SK-N-SH (cell line): ENCODE measurements at regions not wholly inside any gene's neighbourhood (a gene's known extent, or its start where the extent isn't known, plus 50 kb on each side); places are given as distances from the start of the nearest gene placed in this dataset.

Experiments used
- CTCF ChIA-PET: fragments of 300-600, 350-600 bp; formaldehyde crosslinking; extraction: SDS; loops from one replicate; lab custom pipeline; 2021; lab: Yijun Ruan, JAX
- POLR2A ChIA-PET: fragments of 350-600 bp; sonication (Branson Sonifier 250); formaldehyde crosslinking; extraction: SDS; loops from one replicate; lab custom pipeline; 2020; ENCODE audit warnings: antibody characterized with exemption, inconsistent platforms; lab: Yijun Ruan, JAX
- DNase-seq: peaks from one replicate; pipeline ENCODE4 v3.0.0; 2012
- H2AFZ ChIP-seq: fragments of 200-600 bp; sonication (generic); 2 replicates; pipeline ENCODE4 v1.8.1; 2016; ENCODE audit warnings: antibody characterized with exemption, mild to moderate bottlenecking, low read depth
- H3F3A ChIP-seq: fragments of 200-600 bp; sonication (generic); replicated peaks from 2 replicates; pipeline ENCODE3; 2016; ENCODE audit warnings: antibody characterized with exemption, mild to moderate bottlenecking; ENCODE audit not compliant: insufficient read depth
- H3K27ac ChIP-seq, 2 experiments: fragments of 200-500 bp in 1 of 2; fragments of 200-600 bp in 1 of 2; sonication (Bioruptor generic) in 1 of 2; sonication (generic), shearing (Covaris generic) in 1 of 2; 2 replicates each; pipeline versions ENCODE4 v1.5.1 to v1.6.1; 2014 to 2016; ENCODE audit warnings: low read depth in 2 of 2, inconsistent platforms in 1 of 2, low read length in 1 of 2, mild to moderate bottlenecking in 1 of 2, mixed read lengths in 1 of 2
- H3K27me3 ChIP-seq: fragments of 200-600 bp; sonication (generic), shearing (Covaris generic); 2 replicates; pipeline ENCODE4 v1.6.1; 2016; ENCODE audit warnings: mixed run types; ENCODE audit not compliant: insufficient read depth
- H3K36me3 ChIP-seq, 2 experiments: fragments of 200-500 bp in 1 of 2; fragments of 200-600 bp in 1 of 2; sonication (Bioruptor generic) in 1 of 2; sonication (generic) in 1 of 2; replicated peaks in 1 of 2; 2 replicates each; pipeline versions ENCODE3 to v1.5.1; 2014 to 2016; ENCODE audit warnings: low read length in 1 of 2, mild to moderate bottlenecking in 1 of 2; ENCODE audit not compliant: insufficient read depth in 2 of 2, control insufficient read depth in 1 of 2
- H3K4me1 ChIP-seq, 2 experiments: fragments of 200-500 bp in 1 of 2; fragments of 200-600 bp in 1 of 2; sonication (Bioruptor generic) in 1 of 2; sonication (generic), shearing (Covaris generic) in 1 of 2; 2 replicates each; pipeline versions ENCODE4 v1.5.1 to v1.6.1; 2014 to 2016; ENCODE audit warnings: low read depth in 1 of 2, low read length in 1 of 2, mixed run types in 1 of 2; ENCODE audit not compliant: insufficient read depth in 2 of 2, control insufficient read depth in 1 of 2
- H3K4me2 ChIP-seq: fragments of 200-600 bp; sonication (generic), shearing (Covaris generic); 2 replicates; pipeline ENCODE4 v1.6.1; 2017; ENCODE audit warnings: mixed run types
- H3K4me3 ChIP-seq, 2 experiments: fragments of 200-500 bp in 1 of 2; fragments of 200-600 bp in 1 of 2; sonication (Bioruptor generic) in 1 of 2; sonication (generic), shearing (Covaris generic) in 1 of 2; 2 replicates each; pipeline versions ENCODE4 v1.5.1 to v1.8.1; 2014 to 2016; ENCODE audit warnings: low read depth in 2 of 2, inconsistent platforms in 1 of 2, low read length in 1 of 2, mild to moderate bottlenecking in 1 of 2, mixed read lengths in 1 of 2, moderate library complexity in 1 of 2
- H3K79me2 ChIP-seq: fragments of 200-600 bp; sonication (generic); 2 replicates; pipeline ENCODE4 v1.8.1; 2017; ENCODE audit warnings: mild to moderate bottlenecking; ENCODE audit not compliant: insufficient read depth
- H3K9ac ChIP-seq: fragments of 200-600 bp; sonication (generic); 2 replicates; pipeline ENCODE4 v1.6.1; 2017; ENCODE audit warnings: mixed run types
- H3K9me2 ChIP-seq: fragments of 200-600 bp; sonication (generic); 2 replicates; pipeline ENCODE4 v1.6.1; 2017; ENCODE audit warnings: mixed run types
- H3K9me3 ChIP-seq: fragments of 200-600 bp; sonication (generic); 2 replicates; pipeline ENCODE4 v1.6.1; 2017; ENCODE audit warnings: mixed run types, mild to moderate bottlenecking, moderate library complexity
- H4K20me1 ChIP-seq: fragments of 200-600 bp; sonication (generic); 2 replicates; pipeline ENCODE4 v1.6.1; 2017; ENCODE audit warnings: mild to moderate bottlenecking, mixed run types; ENCODE audit not compliant: insufficient read depth
- FOSL2 ChIP-seq: IDR thresholded peaks from 2 replicates; pipeline ENCODE4 v1.4.0; 2012; ENCODE audit warnings: low read depth, mild to moderate bottlenecking, moderate library complexity, borderline replicate concordance
- FOXM1 ChIP-seq: IDR thresholded peaks from 2 replicates; pipeline ENCODE4 v1.4.0; 2012; ENCODE audit warnings: low read depth, mild to moderate bottlenecking
- GABPA ChIP-seq: IDR thresholded peaks from 2 replicates; pipeline ENCODE4 v1.4.0; 2012; ENCODE audit warnings: low read depth, mild to moderate bottlenecking
- GATA2 ChIP-seq: sonication (generic); formaldehyde crosslinking; IDR thresholded peaks from 2 replicates; pipeline ENCODE4 v1.5.0; 2020; ENCODE audit warnings: mild to moderate bottlenecking, missing genetic modification reagents
- NFIC ChIP-seq: IDR thresholded peaks from 2 replicates; pipeline ENCODE4 v1.4.0; 2012; ENCODE audit warnings: borderline replicate concordance
- POLR2AphosphoS5 ChIP-seq: IDR thresholded peaks from 2 replicates; pipeline ENCODE4 v1.6.1; 2012; ENCODE audit warnings: low read depth, low read length
- RFX5 ChIP-seq: IDR thresholded peaks from 2 replicates; pipeline ENCODE4 v1.6.1; 2012; ENCODE audit warnings: mild to moderate bottlenecking, improper control_type of control experiment, low read length
- RXRA ChIP-seq: IDR thresholded peaks from 2 replicates; pipeline ENCODE4 v1.4.0; 2012; ENCODE audit warnings: low read depth, mild to moderate bottlenecking, borderline replicate concordance
- SMC3 ChIP-seq: IDR thresholded peaks from 2 replicates; pipeline ENCODE4 v1.6.1; 2012; ENCODE audit warnings: low read depth, low read length, improper control_type of control experiment
- TAF1 ChIP-seq: IDR thresholded peaks from 2 replicates; pipeline ENCODE4 v1.6.1; 2012; ENCODE audit warnings: low read depth, mild to moderate bottlenecking, low read length, moderate library complexity, borderline replicate concordance
- TCF12 ChIP-seq: IDR thresholded peaks from 2 replicates; pipeline ENCODE4 v1.4.0; 2012
- YY1 ChIP-seq: IDR thresholded peaks from 2 replicates; pipeline ENCODE4 v1.4.0; 2012; ENCODE audit warnings: low read depth, mild to moderate bottlenecking
- WGBS: methylation state at CpG from one replicate; pipeline ENCODE4 v1.1.6; 2017; ENCODE audit warnings: low lambda C conversion rate; 5-methylcytosine and 5-hydroxymethylcytosine counted together
- TF ChIP-seq, protein P1 (sequence below): fragments of 200-600 bp; sonication (generic); IDR thresholded peaks from 2 replicates; pipeline ENCODE4 v1.6.1; 2017; ENCODE audit warnings: antibody characterized with exemption, mild to moderate bottlenecking, moderate library complexity
- TF ChIP-seq, protein P2 (sequence below): IDR thresholded peaks from 2 replicates; pipeline ENCODE4 v1.4.0; 2012; ENCODE audit warnings: low read depth, borderline replicate concordance
- TF ChIP-seq, protein P3 (sequence below): IDR thresholded peaks from 2 replicates; pipeline ENCODE4; 2012

DNA sequence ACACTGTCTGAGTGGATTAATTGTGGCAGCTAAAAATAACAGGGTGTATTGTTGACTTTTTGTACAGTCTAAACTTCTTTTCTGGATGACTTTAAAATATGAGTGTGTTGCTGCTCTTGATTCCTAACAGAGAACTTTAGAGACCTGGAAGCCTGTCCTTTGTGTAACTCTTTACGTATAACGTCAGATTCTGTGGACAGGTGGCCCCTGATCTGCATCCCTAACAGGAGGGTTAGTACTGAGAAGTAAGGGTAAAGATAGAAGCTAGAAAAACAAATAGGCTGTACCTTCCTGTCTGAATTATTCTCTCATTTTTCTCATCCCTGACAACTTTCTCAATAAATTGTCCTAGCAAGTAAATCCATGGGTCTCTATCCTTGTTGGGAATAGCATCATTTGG, 105.7 kb upstream of the LIMCH1 start:
- no peak for DNase-seq
- H3K27ac ChIP-seq = no peak overlapping the region
- H3K79me2 ChIP-seq = no peaks in the 10 kb centered on the region
- no peak overlapping the region for H3K9ac ChIP-seq
- H3K4me2 ChIP-seq = no peak overlapping the region
- peaks cover 0 to 19% of the 10 kb centered on the region in 2 experiments; a peak in 3 of 4 replicates for H3K4me1 ChIP-seq
- no peaks in the 10 kb centered on the region for H4K20me1 ChIP-seq
- no peaks in the 10 kb centered on the region for H3K36me3 ChIP-seq
- TF ChIP-seq YY1 = no peak
- TF ChIP-seq POLR2AphosphoS5 = no peak
- no peak for TF ChIP-seq GATA2
- TF ChIP-seq FOXM1 = no peak
- TF ChIP-seq, protein P1, sequence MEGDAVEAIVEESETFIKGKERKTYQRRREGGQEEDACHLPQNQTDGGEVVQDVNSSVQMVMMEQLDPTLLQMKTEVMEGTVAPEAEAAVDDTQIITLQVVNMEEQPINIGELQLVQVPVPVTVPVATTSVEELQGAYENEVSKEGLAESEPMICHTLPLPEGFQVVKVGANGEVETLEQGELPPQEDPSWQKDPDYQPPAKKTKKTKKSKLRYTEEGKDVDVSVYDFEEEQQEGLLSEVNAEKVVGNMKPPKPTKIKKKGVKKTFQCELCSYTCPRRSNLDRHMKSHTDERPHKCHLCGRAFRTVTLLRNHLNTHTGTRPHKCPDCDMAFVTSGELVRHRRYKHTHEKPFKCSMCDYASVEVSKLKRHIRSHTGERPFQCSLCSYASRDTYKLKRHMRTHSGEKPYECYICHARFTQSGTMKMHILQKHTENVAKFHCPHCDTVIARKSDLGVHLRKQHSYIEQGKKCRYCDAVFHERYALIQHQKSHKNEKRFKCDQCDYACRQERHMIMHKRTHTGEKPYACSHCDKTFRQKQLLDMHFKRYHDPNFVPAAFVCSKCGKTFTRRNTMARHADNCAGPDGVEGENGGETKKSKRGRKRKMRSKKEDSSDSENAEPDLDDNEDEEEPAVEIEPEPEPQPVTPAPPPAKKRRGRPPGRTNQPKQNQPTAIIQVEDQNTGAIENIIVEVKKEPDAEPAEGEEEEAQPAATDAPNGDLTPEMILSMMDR = no peak
- TF ChIP-seq, protein P2, sequence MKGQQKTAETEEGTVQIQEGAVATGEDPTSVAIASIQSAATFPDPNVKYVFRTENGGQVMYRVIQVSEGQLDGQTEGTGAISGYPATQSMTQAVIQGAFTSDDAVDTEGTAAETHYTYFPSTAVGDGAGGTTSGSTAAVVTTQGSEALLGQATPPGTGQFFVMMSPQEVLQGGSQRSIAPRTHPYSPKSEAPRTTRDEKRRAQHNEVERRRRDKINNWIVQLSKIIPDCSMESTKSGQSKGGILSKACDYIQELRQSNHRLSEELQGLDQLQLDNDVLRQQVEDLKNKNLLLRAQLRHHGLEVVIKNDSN = no peak
- TF ChIP-seq RXRA = no peak
- H3K9me2 ChIP-seq = no peaks in the 10 kb centered on the region
- no peaks in the 10 kb centered on the region for H3F3A ChIP-seq
- no peak overlapping the region for H3K4me3 ChIP-seq
- H3K27me3 ChIP-seq = no peaks in the 10 kb centered on the region
- no peak overlapping the region for H2AFZ ChIP-seq
- ChIA-PET CTCF (interaction anchor here (0.7 to 1.1 kb wide), 2 partner anchors 23 to 114 kb away, joined by 3 read pairs; no protein-coding TSS in a partner anchor), POLR2A (no interaction called here)
- no peaks in the 10 kb centered on the region for H3K9me3 ChIP-seq
- 69% methylated on average over 2 of the region's 2 CpGs for WGBS

DNA sequence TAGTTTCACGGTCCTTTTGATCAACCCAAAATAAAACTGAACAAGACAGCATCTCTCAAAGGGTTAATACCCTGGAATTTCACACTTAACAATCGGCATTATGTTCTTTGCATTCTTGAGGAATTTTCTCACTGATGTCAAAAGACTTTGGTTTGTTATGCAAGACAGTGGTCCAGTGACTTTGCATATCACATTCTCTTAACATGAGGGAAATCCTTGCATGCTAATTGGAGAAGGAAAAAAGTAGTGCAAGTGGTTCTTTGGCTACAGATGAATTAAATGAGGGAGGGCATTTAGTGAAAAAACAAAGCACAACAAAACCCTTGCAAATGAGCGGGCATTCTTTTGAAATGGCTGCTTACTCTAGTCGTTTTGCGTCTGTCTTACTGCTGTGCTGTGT, 105.1 kb upstream of the LIMCH1 start:
- ChIA-PET POLR2A (interaction anchor here (0.7 kb wide), 1 partner anchor 10 kb away, joined by 3 read pairs; no protein-coding TSS in a partner anchor), CTCF (no interaction called here)
- Histone ChIP-seq H3K4me2 (no peak overlapping the region), H3K4me3 (no peak overlapping the region), H3K36me3 (no peaks in the 10 kb centered on the region), H3K27me3 (no peaks in the 10 kb centered on the region), H3K9me2 (no peaks in the 10 kb centered on the region), H3K9ac (no peak overlapping the region), H3K9me3 (no peaks in the 10 kb centered on the region), H3K27ac (no peak overlapping the region), H3F3A (no peaks in the 10 kb centered on the region), H2AFZ (no peak overlapping the region), H3K4me1 (peaks cover 0 to 24% of the 10 kb centered on the region in 2 experiments; a peak in 3 of 4 replicates), H4K20me1 (no peaks in the 10 kb centered on the region), H3K79me2 (no peaks in the 10 kb centered on the region)
- DNase-seq = no peak
- TF ChIP-seq TCF12 (no peak), GABPA (no peak)
- WGBS = 57% methylated on average over 5 of the region's 5 CpGs

DNA sequence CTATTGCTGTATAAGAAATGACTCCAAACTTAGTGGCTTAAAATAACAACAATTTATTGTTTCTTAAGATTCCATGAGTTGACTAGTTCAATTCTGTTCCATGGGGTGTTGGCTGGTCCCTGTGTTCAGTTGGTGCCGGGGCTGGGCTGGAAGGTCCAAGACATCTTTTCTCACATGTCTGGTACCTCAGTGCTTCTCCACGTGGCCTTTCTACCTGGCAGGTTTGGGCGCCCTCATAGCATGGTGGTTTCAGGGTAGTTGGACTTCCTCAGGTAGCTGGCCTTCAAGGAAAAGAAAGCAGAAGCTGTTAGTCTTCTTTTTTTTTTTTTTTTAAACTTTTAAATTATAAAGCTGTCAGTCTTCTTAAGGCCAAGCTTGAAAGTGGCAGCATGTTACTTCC, 104.6 kb upstream of the LIMCH1 start:
- WGBS = 51% methylated on average over 3 of the region's 3 CpGs
- CTCF ChIA-PET = no interaction called here

More for the DNA sequence above, 104.6 kb upstream of the LIMCH1 start:
- Histone ChIP-seq H3K4me1 (peaks cover 0 to 22% of the 10 kb centered on the region in 2 experiments; a peak in 3 of 4 replicates), H3K9ac (no peak overlapping the region), H3F3A (no peaks in the 10 kb centered on the region), H4K20me1 (no peaks in the 10 kb centered on the region), H3K4me2 (no peak overlapping the region), H3K9me3 (no peaks in the 10 kb centered on the region), H3K4me3 (no peak overlapping the region), H3K36me3 (no peaks in the 10 kb centered on the region), H3K27ac (no peak overlapping the region), H3K27me3 (no peaks in the 10 kb centered on the region), H2AFZ (no peak overlapping the region), H3K79me2 (no peaks in the 10 kb centered on the region), H3K9me2 (no peaks in the 10 kb centered on the region)
- DNase-seq = no peak
- POLR2A ChIA-PET = interaction anchor here (0.7 kb wide), 1 partner anchor 9 kb away, joined by 3 read pairs; no protein-coding TSS in a partner anchor
- TF ChIP-seq TCF12 (no peak), FOSL2 (no peak), TAF1 (no peak), NFIC (no peak), GABPA (no peak), SMC3 (no peak), RFX5 (no peak)
- TF ChIP-seq, protein P3, sequence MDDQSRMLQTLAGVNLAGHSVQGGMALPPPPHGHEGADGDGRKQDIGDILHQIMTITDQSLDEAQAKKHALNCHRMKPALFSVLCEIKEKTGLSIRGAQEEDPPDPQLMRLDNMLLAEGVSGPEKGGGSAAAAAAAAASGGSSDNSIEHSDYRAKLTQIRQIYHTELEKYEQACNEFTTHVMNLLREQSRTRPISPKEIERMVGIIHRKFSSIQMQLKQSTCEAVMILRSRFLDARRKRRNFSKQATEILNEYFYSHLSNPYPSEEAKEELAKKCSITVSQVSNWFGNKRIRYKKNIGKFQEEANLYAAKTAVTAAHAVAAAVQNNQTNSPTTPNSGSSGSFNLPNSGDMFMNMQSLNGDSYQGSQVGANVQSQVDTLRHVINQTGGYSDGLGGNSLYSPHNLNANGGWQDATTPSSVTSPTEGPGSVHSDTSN = no peak
